ENCODE measurements at regions not wholly inside any gene's neighbourhood (a gene's known extent, or its start where the extent isn't known, plus 50 kb on each side); places are given as distances from the start of the nearest gene placed in this dataset.

- FAIRE-seq (no peak), DNase-seq (ENCODE audit: low read depth, low spot score) (no peak)
- dilution Hi-C loops (cut with MboI; ENCODE audit: extremely low pct_ligation_motif_present, low sequenced_read_pairs), result no loop called here
Observed at GRCh38 chr3:95048564-95048963, 985.7 kb downstream of the NSUN3 start.

GRCh38 chr3:95049841-95050240, 987.0 kb downstream of the NSUN3 start:
- Histone ChIP-seq H3K9me3 (ENCODE audit: control insufficient read depth, low read depth, low read length) (no peaks in the 10 kb centered on the region), H3K9me1 (ENCODE audit: control insufficient read depth, extremely low read depth, insufficient read depth, low read length) (no peaks in the 10 kb centered on the region), H3K79me2 (ENCODE audit: control insufficient read depth, insufficient read depth, low read length) (no peaks in the 10 kb centered on the region), H3K4me2 (ENCODE audit: control insufficient read depth, extremely low read depth, insufficient read depth, low read depth, low read length) (no peak overlapping the region), H3K9ac (ENCODE audit: control insufficient read depth, extremely low read depth, insufficient read depth, low read length) (no peak overlapping the region), H3K27me3 (ENCODE audit: control insufficient read depth, extremely low read depth, insufficient read depth, low read length) (no peaks in the 10 kb centered on the region), H2AFZ (ENCODE audit: control insufficient read depth, low read length) (no peak overlapping the region), H3K4me1 (ENCODE audit: control insufficient read depth, extremely low read depth, insufficient read depth, low read length) (no peaks in the 10 kb centered on the region), H3K36me3 (ENCODE audit: control insufficient read depth in 2 of 2, extremely low read depth in 1 of 2, insufficient read depth in 2 of 2, low read length in 2 of 2) (no peaks in the 10 kb centered on the region), H3K4me3 (ENCODE audit: control insufficient read depth in 2 of 3, extremely low read depth in 1 of 3, insufficient read depth in 2 of 3, low read depth in 1 of 3, low read length in 3 of 3) (no peak overlapping the region), H3K27ac (ENCODE audit: control insufficient read depth, insufficient read depth, low read length) (no peak overlapping the region), H4K20me1 (ENCODE audit: control insufficient read depth, extremely low read depth, insufficient read depth, low read length) (no peaks in the 10 kb centered on the region)
- TF ChIP-seq CTCF (optimal IDR thresholded peaks at IDR 0.05 in 1 of 3, IDR thresholded peaks at IDR 0.05 in 1 of 3, conservative IDR thresholded peaks at IDR 0.05 in 1 of 3; ENCODE audit: extremely low read depth in 1 of 3, insufficient read depth in 2 of 3, low read length in 3 of 3) (no peak), EZH2 (IDR thresholded peaks at IDR 0.05; ENCODE audit: low read length) (no peak)
- no peak for FAIRE-seq
- no peak for DNase-seq (ENCODE audit: low read depth, low spot score)
- dilution Hi-C loops (cut with MboI; ENCODE audit: extremely low pct_ligation_motif_present, low sequenced_read_pairs), result no loop called here

More at GRCh38 chr3:95048564-95048963, 985.7 kb downstream of the NSUN3 start:
- no peak for TF ChIP-seq CTCF (optimal IDR thresholded peaks at IDR 0.05 in 1 of 3, IDR thresholded peaks at IDR 0.05 in 1 of 3, conservative IDR thresholded peaks at IDR 0.05 in 1 of 3; ENCODE audit: extremely low read depth in 1 of 3, insufficient read depth in 2 of 3, low read length in 3 of 3)
- no peak for TF ChIP-seq EZH2 (IDR thresholded peaks at IDR 0.05; ENCODE audit: low read length)
- Histone ChIP-seq H3K27ac (ENCODE audit: control insufficient read depth, insufficient read depth, low read length) (no peak overlapping the region), H4K20me1 (ENCODE audit: control insufficient read depth, extremely low read depth, insufficient read depth, low read length) (no peaks in the 10 kb centered on the region), H3K9me1 (ENCODE audit: control insufficient read depth, extremely low read depth, insufficient read depth, low read length) (no peaks in the 10 kb centered on the region), H2AFZ (ENCODE audit: control insufficient read depth, low read length) (no peak overlapping the region), H3K9me3 (ENCODE audit: control insufficient read depth, low read depth, low read length) (no peaks in the 10 kb centered on the region), H3K27me3 (ENCODE audit: control insufficient read depth, extremely low read depth, insufficient read depth, low read length) (no peaks in the 10 kb centered on the region), H3K36me3 (ENCODE audit: control insufficient read depth in 2 of 2, extremely low read depth in 1 of 2, insufficient read depth in 2 of 2, low read length in 2 of 2) (no peaks in the 10 kb centered on the region), H3K4me2 (ENCODE audit: control insufficient read depth, extremely low read depth, insufficient read depth, low read depth, low read length) (no peak overlapping the region), H3K9ac (ENCODE audit: control insufficient read depth, extremely low read depth, insufficient read depth, low read length) (no peak overlapping the region), H3K79me2 (ENCODE audit: control insufficient read depth, insufficient read depth, low read length) (no peaks in the 10 kb centered on the region), H3K4me3 (ENCODE audit: control insufficient read depth in 2 of 3, extremely low read depth in 1 of 3, insufficient read depth in 2 of 3, low read depth in 1 of 3, low read length in 3 of 3) (no peak overlapping the region), H3K4me1 (ENCODE audit: control insufficient read depth, extremely low read depth, insufficient read depth, low read length) (no peaks in the 10 kb centered on the region)

Data from keratinocyte (primary cell).